Gastroesophageal sphincter (tissue), 4 donors: ENCODE measurements at regions not wholly inside any gene's neighbourhood (a gene's known extent, or its start where the extent isn't known, plus 50 kb on each side); places are given as distances from the start of the nearest gene placed in this dataset.

Experiments used
- ATAC-seq: fragments of 150-250 bp; one replicate; pipeline ENCODE4 v1.9.1; 2016; ENCODE audit warnings: mild to moderate bottlenecking, moderate library complexity
- H3K27ac ChIP-seq, 4 donors: fragments of 200-600 bp; sonication (generic) in 3 of 4; 1 replicate in 3 of 4; 2 replicates in 1 of 4; pipeline ENCODE4 v1.5.1; 2016 to 2019
- H3K27me3 ChIP-seq: fragments of 200-600 bp; sonication (generic); one replicate; pipeline ENCODE4 v1.5.1; 2019
- H3K36me3 ChIP-seq, 2 donors: fragments of 200-600 bp; sonication (generic); one replicate each; pipeline ENCODE4 v1.5.1; 2019; ENCODE audit warnings: control low read depth in 1 of 2
- H3K4me1 ChIP-seq, 3 donors: fragments of 200-600 bp; sonication (generic); 1 replicate in 2 of 3; 2 replicates in 1 of 3; pipeline ENCODE4 v1.5.1; 2016 to 2019; ENCODE audit warnings: control low read depth in 2 of 3
- H3K4me3 ChIP-seq, 2 donors: fragments of 200-600 bp; sonication (generic); one replicate each; pipeline ENCODE4 v1.5.1; 2019; ENCODE audit warnings: mild to moderate bottlenecking in 1 of 2, moderate library complexity in 1 of 2
- H3K9me3 ChIP-seq, 3 donors: fragments of 200-600 bp; sonication (generic); one replicate each; pipeline ENCODE4 v1.5.1; 2017 to 2019; ENCODE audit warnings: control low read depth in 2 of 3
- CTCF ChIP-seq, 4 experiments: fragments of 200-600 bp in 2 of 4; fragments of 450-650 bp in 2 of 4; sonication (generic) in 1 of 4; IDR thresholded peaks; one replicate each; pipeline ENCODE4 v1.5.1; 2017 to 2019; ENCODE audit warnings: antibody characterized with exemption in 4 of 4, mild to moderate bottlenecking in 2 of 4, moderate library complexity in 2 of 4
- EP300 ChIP-seq: sonication (generic); formaldehyde crosslinking; IDR thresholded peaks from one replicate; pipeline ENCODE4 v1.6.1; 2017; ENCODE audit warnings: antibody characterized with exemption, mild to moderate bottlenecking
- POLR2A ChIP-seq, 2 donors: fragments of 450-650 bp; IDR thresholded peaks; one replicate each; pipeline ENCODE4 v1.6.1; 2017; ENCODE audit warnings: antibody characterized with exemption in 2 of 2, mild to moderate bottlenecking in 2 of 2, moderate library complexity in 1 of 2
- POLR2AphosphoS5 ChIP-seq: sonication (generic); formaldehyde crosslinking; IDR thresholded peaks from one replicate; pipeline ENCODE4 v1.6.1; 2017; ENCODE audit warnings: antibody characterized with exemption
- WGBS, 2 donors: methylation state at CpG; one replicate each; pipeline ENCODE4 v1.1.5; 2018; ENCODE audit warnings: low coverage in 1 of 2; 5-methylcytosine and 5-hydroxymethylcytosine counted together

DNA sequence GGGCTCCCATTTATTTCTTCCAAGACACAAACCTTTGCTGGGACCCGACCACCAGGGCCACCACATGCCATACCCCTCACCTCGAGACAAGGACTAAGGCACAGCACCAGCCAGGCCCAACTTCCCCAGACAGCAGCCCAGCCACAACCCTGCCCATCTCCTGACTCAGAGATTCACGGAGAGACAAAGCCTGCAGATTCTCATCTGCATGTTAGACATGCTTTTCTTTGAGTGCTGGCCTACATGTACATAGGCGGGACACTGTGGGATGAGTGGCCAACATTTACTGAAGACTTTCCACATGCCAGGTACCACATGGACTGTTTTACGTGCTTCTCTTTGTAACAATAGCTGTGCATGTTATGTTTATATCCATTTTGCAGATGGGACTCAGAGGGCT lies 221.3 kb upstream of the ZMIZ1 start:
- TF ChIP-seq POLR2AphosphoS5 (no peak), POLR2A (IDR thresholded peaks at IDR 0.05) (no peak), CTCF (IDR thresholded peaks at IDR 0.05) (no peak), EP300 (no peak)
- no peak overlapping the region for H3K27ac ChIP-seq
- no peak for ATAC-seq

GRCh38 chr10:78849115-78849514 lies 219.7 kb upstream of the ZMIZ1 start:
- no peaks in the 10 kb centered on the region for H3K4me1 ChIP-seq
- no peaks in the 10 kb centered on the region for H3K36me3 ChIP-seq
- H3K4me3 ChIP-seq = no peak overlapping the region
- H3K27me3 ChIP-seq = no peaks in the 10 kb centered on the region
- TF ChIP-seq POLR2A (IDR thresholded peaks at IDR 0.05) = no peak
- TF ChIP-seq CTCF (IDR thresholded peaks at IDR 0.05) = no peak
- TF ChIP-seq POLR2AphosphoS5 = no peak
- no peak for TF ChIP-seq EP300
- 61 to 70% methylated on average over 6 of the region's 7 CpGs for WGBS, 2 donors
- no peak overlapping the region for H3K27ac ChIP-seq
- no peaks in the 10 kb centered on the region for H3K9me3 ChIP-seq
- ATAC-seq = no peak

More for the DNA sequence above, 221.3 kb upstream of the ZMIZ1 start:
- H3K27me3 ChIP-seq = no peaks in the 10 kb centered on the region
- no peaks in the 10 kb centered on the region for H3K4me1 ChIP-seq
- H3K9me3 ChIP-seq = no peaks in the 10 kb centered on the region
- no peak overlapping the region for H3K4me3 ChIP-seq
- whole genome bisulfite sequencing, 2 donors = 100% methylated on average over 1 to 3 of the region's 5 CpGs
- H3K36me3 ChIP-seq = no peaks in the 10 kb centered on the region

DNA sequence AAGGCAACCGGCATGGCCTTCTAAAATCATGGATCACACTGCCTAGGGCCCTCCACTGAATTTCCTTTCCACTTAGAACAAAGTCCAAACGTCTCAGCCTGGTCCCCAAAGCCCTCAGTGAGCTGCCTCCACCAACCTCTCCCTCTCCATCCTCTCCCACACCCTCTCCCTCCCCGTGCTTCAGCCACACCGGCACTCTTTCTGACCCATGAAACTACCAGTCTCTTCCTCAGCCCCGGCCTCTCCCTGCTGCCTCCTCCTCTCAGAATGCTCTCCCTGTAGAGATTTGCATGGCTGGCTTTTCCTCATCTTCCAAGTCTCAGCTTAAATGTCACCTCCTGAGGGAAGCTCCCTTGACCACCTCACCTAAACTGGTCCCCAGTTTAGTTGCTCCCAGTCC lies 219.0 kb upstream of the ZMIZ1 start:
- H3K4me3 ChIP-seq = no peak overlapping the region
- no peaks in the 10 kb centered on the region for H3K9me3 ChIP-seq
- H3K27ac ChIP-seq = no peak overlapping the region
- no peaks in the 10 kb centered on the region for H3K36me3 ChIP-seq
- 84 to 98% methylated on average over 4 to 5 of the region's 5 CpGs for WGBS, 2 donors
- TF ChIP-seq POLR2AphosphoS5 = no peak
- TF ChIP-seq CTCF (IDR thresholded peaks at IDR 0.05) = no peak
- no peak for TF ChIP-seq EP300
- no peak for TF ChIP-seq POLR2A (IDR thresholded peaks at IDR 0.05)
- no peaks in the 10 kb centered on the region for H3K4me1 ChIP-seq
- no peak for ATAC-seq
- H3K27me3 ChIP-seq = no peaks in the 10 kb centered on the region

- WGBS, 2 donors = 97 to 100% methylated on average over 1 to 3 of the region's 6 CpGs
- H3K9me3 ChIP-seq = no peaks in the 10 kb centered on the region
- peaks cover 0 to 1% (median 0%) of the 10 kb centered on the region in 3 donors for H3K4me1 ChIP-seq
- H3K27ac ChIP-seq = no peak overlapping the region
- TF ChIP-seq EP300 (no peak), POLR2A (IDR thresholded peaks at IDR 0.05) (no peak), CTCF (IDR thresholded peaks at IDR 0.05) (no peak), POLR2AphosphoS5 (no peak)
- ATAC-seq = no peak
- H3K4me3 ChIP-seq = no peak overlapping the region
- H3K36me3 ChIP-seq = no peaks in the 10 kb centered on the region
- no peaks in the 10 kb centered on the region for H3K27me3 ChIP-seq
These were observed 217.9 kb upstream of the ZMIZ1 start for GRCh38 chr10:78850644-78851435.

GRCh38 chr10:78851647-78852046 lies 217.1 kb upstream of the ZMIZ1 start:
- no peaks in the 10 kb centered on the region for H3K27me3 ChIP-seq
- no peaks in the 10 kb centered on the region for H3K36me3 ChIP-seq
- TF ChIP-seq POLR2AphosphoS5 (no peak), CTCF (IDR thresholded peaks at IDR 0.05) (no peak), POLR2A (IDR thresholded peaks at IDR 0.05) (no peak)
- no peaks in the 10 kb centered on the region for H3K9me3 ChIP-seq
- H3K4me3 ChIP-seq = no peak overlapping the region
- H3K27ac ChIP-seq = no peak overlapping the region
- peaks cover 0 to 9% (median 0%) of the 10 kb centered on the region in 3 donors for H3K4me1 ChIP-seq
- no peak for ATAC-seq
- 85 to 100% methylated on average over 3 to 4 of the region's 4 CpGs for WGBS, 2 donors
